NT2/D1 (cell line): ENCODE measurements at regions not wholly inside any gene's neighbourhood (a gene's known extent, or its start where the extent isn't known, plus 50 kb on each side); places are given as distances from the start of the nearest gene placed in this dataset.

Experiments used
- YY1 ChIP-seq: IDR thresholded peaks from 2 replicates; pipeline ENCODE4 v1.6.1; 2011; ENCODE audit not compliant: insufficient read length, insufficient read depth
- ZNF274 ChIP-seq: IDR thresholded peaks from 2 replicates; pipeline ENCODE4 v1.6.1; 2011; ENCODE audit warnings: mild to moderate bottlenecking, low read depth, low read length

GRCh38 chr1:227445092-227445674 is 118.2 kb upstream of the ZNF678 start:
- TF ChIP-seq YY1 (no peak), ZNF274 (no peak)
